Activated B cell treated with CpG ODN at 0.5 μM for 24 hours (primary cell): ENCODE measurements at regions not wholly inside any gene's neighbourhood (a gene's known extent, or its start where the extent isn't known, plus 50 kb on each side); places are given as distances from the start of the nearest gene placed in this dataset.

Experiments used
- ATAC-seq: fragments of 200-7000 bp; cut with Tn5 transposase; one replicate; pipeline ENCODE4 v1.10.0; 2021; ENCODE audit warnings: low read depth, mild to moderate bottlenecking, moderate library complexity
- CTCF ChIA-PET: fragments of 350-600 bp; sonication (Branson Sonifier 250); formaldehyde crosslinking; loops from one replicate; lab custom pipeline; 2021; ENCODE audit warnings: antibody characterized with exemption; lab: Charles Lee
- POLR2A ChIA-PET: fragments of 350-600 bp; sonication (Branson Sonifier 250); formaldehyde crosslinking; loops from one replicate; lab custom pipeline; 2021; ENCODE audit warnings: antibody characterized with exemption; lab: Charles Lee
- DNase-seq: peaks from one replicate; pipeline ENCODE4 v3.0.0; 2022
- H3K27ac Mint-ChIP-seq: one replicate; pipeline ENCODE4 v1.8.0; 2020; ENCODE audit warnings: mixed read lengths
- H3K27me3 Mint-ChIP-seq: one replicate; pipeline ENCODE4 v1.8.0; 2021; ENCODE audit warnings: mixed read lengths
- H3K36me3 Mint-ChIP-seq: one replicate; pipeline ENCODE4 v1.8.0; 2021; ENCODE audit warnings: low read depth, mixed read lengths
- H3K4me1 Mint-ChIP-seq: one replicate; pipeline ENCODE4 v1.8.0; 2021; ENCODE audit warnings: mixed read lengths
- H3K4me3 Mint-ChIP-seq: one replicate; pipeline ENCODE4 v1.8.0; 2020; ENCODE audit warnings: mild to moderate bottlenecking, mixed read lengths
- H3K9me3 Mint-ChIP-seq: one replicate; pipeline ENCODE4 v1.8.0; 2020; ENCODE audit warnings: mixed read lengths
- CTCF ChIP-seq: fragments of 200-600 bp; IDR thresholded peaks from one replicate; pipeline ENCODE4 v1.8.0; 2022; ENCODE audit warnings: antibody characterized with exemption, mild to moderate bottlenecking
- intact Hi-C: fragments of 100-400 bp; cut with micrococcal nuclease; formaldehyde crosslinking; loops from one replicate; pipeline ENCODE4 v1.15.1; 2024

- Mint-ChIP-seq H3K27me3 (no peaks in the 10 kb centered on the region), H3K4me1 (no peaks in the 10 kb centered on the region), H3K4me3 (no peak overlapping the region), H3K27ac (no peak overlapping the region), H3K9me3 (peaks cover 9% of the 10 kb centered on the region), H3K36me3 (no peaks in the 10 kb centered on the region)
- no peak for TF ChIP-seq CTCF
- DNase-seq: no peak
- POLR2A ChIA-PET: no interaction called here
- CTCF ChIA-PET: no interaction called here
- intact Hi-C loops: no loop called here
- no peak for ATAC-seq
Measured at GRCh38 chr1:239283216-239283615, 103.2 kb upstream of the CHRM3 start.

GRCh38 chr1:239282411-239282810, 104.0 kb upstream of the CHRM3 start:
- H3K9me3 Mint-ChIP-seq: peaks cover 9% of the 10 kb centered on the region
- CTCF ChIA-PET: no interaction called here

GRCh38 chr1:239276051-239276450, 110.3 kb upstream of the CHRM3 start:
- TF ChIP-seq CTCF: no peak
- Mint-ChIP-seq H3K9me3 (peaks cover 6% of the 10 kb centered on the region), H3K4me1 (no peaks in the 10 kb centered on the region), H3K27ac (no peak overlapping the region), H3K36me3 (no peaks in the 10 kb centered on the region), H3K27me3 (no peaks in the 10 kb centered on the region), H3K4me3 (no peak overlapping the region)
- no peak for ATAC-seq
- ChIA-PET POLR2A (no interaction called here), CTCF (no interaction called here)
- intact Hi-C loops: no loop called here
- DNase-seq: no peak

More at GRCh38 chr1:239282411-239282810, 104.0 kb upstream of the CHRM3 start:
- POLR2A ChIA-PET: no interaction called here
- Mint-ChIP-seq H3K36me3 (no peaks in the 10 kb centered on the region), H3K27me3 (no peaks in the 10 kb centered on the region), H3K27ac (no peak overlapping the region), H3K4me3 (no peak overlapping the region), H3K4me1 (no peaks in the 10 kb centered on the region)
- DNase-seq (no peak), ATAC-seq (no peak)
- no peak for TF ChIP-seq CTCF
- intact Hi-C loops: no loop called here

GRCh38 chr1:239274242-239274830, 112.0 kb upstream of the CHRM3 start:
- no peaks in the 10 kb centered on the region for H3K36me3 Mint-ChIP-seq
- H3K27ac Mint-ChIP-seq: no peak overlapping the region
- no peaks in the 10 kb centered on the region for H3K4me1 Mint-ChIP-seq
- intact Hi-C loops: no loop called here
- peaks cover 8% of the 10 kb centered on the region for H3K9me3 Mint-ChIP-seq
- no peak for TF ChIP-seq CTCF
- POLR2A ChIA-PET: no interaction called here
- DNase-seq (no peak), ATAC-seq (no peak)
- H3K4me3 Mint-ChIP-seq: no peak overlapping the region
- H3K27me3 Mint-ChIP-seq: no peaks in the 10 kb centered on the region
- CTCF ChIA-PET: no interaction called here

GRCh38 chr1:239270509-239270908, 115.9 kb upstream of the CHRM3 start:
- no peak for TF ChIP-seq CTCF
- H3K36me3 Mint-ChIP-seq: no peaks in the 10 kb centered on the region
- intact Hi-C loops: no loop called here
- ChIA-PET CTCF (no interaction called here), POLR2A (no interaction called here)
- no peak overlapping the region for H3K27ac Mint-ChIP-seq
- DNase-seq (no peak), ATAC-seq (no peak)
- no peaks in the 10 kb centered on the region for H3K27me3 Mint-ChIP-seq
- H3K4me1 Mint-ChIP-seq: no peaks in the 10 kb centered on the region
- H3K4me3 Mint-ChIP-seq: no peak overlapping the region
- peaks cover 8% of the 10 kb centered on the region for H3K9me3 Mint-ChIP-seq
